IPS-20b (cell line): ENCODE measurements at regions not wholly inside any gene's neighbourhood (a gene's known extent, or its start where the extent isn't known, plus 50 kb on each side); places are given as distances from the start of the nearest gene placed in this dataset.
"Not testable (repeated sequence)": the region's sequence is repeated elsewhere in the genome, so short reads cannot be mapped to it uniquely, and the experiment has no call there.

ENCODE experiments used
- H3K27ac ChIP-seq: one replicate; pipeline ENCODE4 v1.5.1; 2013; ENCODE audit warnings: low read length
- H3K27me3 ChIP-seq: 2 replicates; pipeline ENCODE4 v1.6.1; 2013; ENCODE audit warnings: mild to moderate bottlenecking, low read length, inconsistent platforms; ENCODE audit not compliant: insufficient read depth
- H3K36me3 ChIP-seq: 2 replicates; pipeline ENCODE4 v1.6.1; 2013; ENCODE audit warnings: low read depth, mild to moderate bottlenecking, inconsistent platforms, low read length, moderate library complexity; ENCODE audit not compliant: insufficient read depth
- H3K4me1 ChIP-seq: 2 replicates; pipeline ENCODE4 v1.6.1; 2013; ENCODE audit warnings: mild to moderate bottlenecking, control low read depth, inconsistent platforms, low read length, moderate library complexity; ENCODE audit not compliant: insufficient read depth
- H3K4me3 ChIP-seq: 2 replicates; pipeline ENCODE4 v1.5.1; 2013; ENCODE audit warnings: mild to moderate bottlenecking, low read length, inconsistent platforms
- H3K9ac ChIP-seq: 2 replicates; pipeline ENCODE4 v1.6.1; 2013; ENCODE audit warnings: low read depth, mild to moderate bottlenecking, inconsistent platforms, low read length, moderate library complexity
- H3K9me3 ChIP-seq: 2 replicates; pipeline ENCODE4 v1.6.1; 2013; ENCODE audit warnings: mild to moderate bottlenecking, low read depth, low read length, inconsistent platforms; ENCODE audit not compliant: insufficient read depth

DNA sequence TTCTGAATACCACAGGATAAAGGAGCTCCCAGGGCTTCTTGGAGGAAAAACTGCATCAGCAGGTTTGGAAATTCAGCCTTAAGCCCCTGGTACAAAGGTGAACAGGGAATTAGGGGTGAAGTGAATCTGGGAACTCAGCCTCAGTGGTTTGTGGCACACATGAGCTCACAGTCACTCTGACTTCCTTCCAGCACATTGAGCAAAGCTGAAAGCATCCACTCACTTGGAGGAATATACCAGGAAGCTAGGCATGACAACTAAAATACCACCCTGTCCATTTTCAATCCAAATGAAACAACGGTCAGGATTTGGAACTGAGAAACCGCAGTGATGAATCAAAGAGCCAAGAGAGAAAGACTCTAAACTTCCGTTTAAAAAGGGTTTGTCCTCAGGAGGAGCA lies 216.1 kb downstream of the ICOS start:
- H3K27me3 ChIP-seq, result no peaks in the 10 kb centered on the region
- H3K36me3 ChIP-seq, result no peaks in the 10 kb centered on the region
- no peak overlapping the region for H3K27ac ChIP-seq

DNA sequence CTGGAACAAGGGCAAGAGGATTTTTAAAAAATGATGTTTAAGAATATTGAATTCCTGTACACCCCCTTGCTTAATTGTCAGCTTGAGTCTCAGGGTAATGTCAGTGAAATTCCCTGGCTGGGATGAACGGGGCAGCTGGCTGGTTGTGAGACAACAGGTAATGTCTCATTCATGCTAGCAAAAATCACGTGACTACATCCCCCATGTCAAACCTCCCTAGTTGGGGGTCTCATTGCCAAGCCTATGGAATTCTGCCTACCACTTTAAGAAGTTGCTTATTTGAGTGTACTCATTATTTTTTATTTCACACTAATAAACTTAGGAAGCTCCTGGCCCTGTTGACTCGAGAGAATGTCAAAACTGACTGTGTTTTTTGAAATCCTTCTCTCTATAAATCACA lies 218.3 kb downstream of the ICOS start:
- Histone ChIP-seq H3K4me1 (no peaks in the 10 kb centered on the region), H3K9me3 (peaks cover 7% of the 10 kb centered on the region; the same call in 1 of the 2 replicates), H3K36me3 (no peaks in the 10 kb centered on the region), H3K9ac (no peak overlapping the region), H3K4me3 (no peak overlapping the region), H3K27me3 (no peaks in the 10 kb centered on the region), H3K27ac (no peak overlapping the region)

More for the DNA sequence above, 216.1 kb downstream of the ICOS start:
- Histone ChIP-seq H3K4me1 (no peaks in the 10 kb centered on the region), H3K9me3 (peaks cover 2% of the 10 kb centered on the region; the same call in 1 of the 2 replicates), H3K9ac (no peak overlapping the region), H3K4me3 (no peak overlapping the region)

DNA sequence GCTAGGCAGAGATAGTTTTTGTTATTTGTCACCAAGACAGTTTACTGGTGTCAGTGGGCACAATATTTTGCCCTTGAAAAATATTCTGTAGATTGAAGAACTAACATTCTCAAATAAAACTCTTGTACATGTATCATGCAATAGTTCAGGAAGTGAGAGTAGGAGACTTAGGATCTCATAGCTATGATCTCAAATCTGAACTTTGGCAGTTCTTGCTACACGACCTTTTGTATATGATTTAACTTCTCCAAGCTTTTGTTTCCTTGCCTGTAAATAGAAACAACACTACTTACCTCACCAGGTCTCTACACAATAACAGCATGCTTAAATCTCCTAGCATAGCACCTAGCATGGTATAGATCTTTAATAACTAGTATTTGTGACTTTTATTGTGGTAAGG lies 219.9 kb downstream of the ICOS start:
- H3K27me3 ChIP-seq, result no peaks in the 10 kb centered on the region
- H3K9ac ChIP-seq, result no peak overlapping the region
- H3K27ac ChIP-seq, result no peak overlapping the region
- H3K36me3 ChIP-seq, result no peaks in the 10 kb centered on the region
- no peaks in the 10 kb centered on the region for H3K4me1 ChIP-seq
- no peak overlapping the region for H3K4me3 ChIP-seq
- peaks cover 7% of the 10 kb centered on the region; the same call in 1 of the 2 replicates for H3K9me3 ChIP-seq

DNA sequence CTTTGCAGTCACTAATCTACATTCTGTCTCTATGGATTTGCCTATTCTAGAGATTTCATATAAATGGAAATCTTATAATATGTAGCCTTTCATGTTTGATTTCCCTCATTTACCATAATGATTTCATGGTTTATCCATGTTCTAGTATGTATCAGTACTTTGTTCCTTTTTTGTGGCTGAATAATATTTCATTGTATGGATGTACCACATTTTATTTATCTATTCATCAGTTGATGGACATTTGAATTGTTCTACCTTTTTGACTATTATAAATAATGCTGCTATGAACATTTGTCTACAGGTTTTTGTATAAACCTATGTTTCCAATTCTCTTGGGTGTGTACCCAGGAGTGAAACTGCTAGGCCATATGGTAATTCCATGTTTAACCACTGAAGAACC lies 221.1 kb downstream of the ICOS start:
- no peak overlapping the region for H3K27ac ChIP-seq
- H3K4me1 ChIP-seq, result no peaks in the 10 kb centered on the region
- H3K9ac ChIP-seq, result no peak overlapping the region
- H3K27me3 ChIP-seq, result no peaks in the 10 kb centered on the region
- H3K36me3 ChIP-seq, result no peaks in the 10 kb centered on the region
- peaks cover 7% of the 10 kb centered on the region; the same call in 1 of the 2 replicates for H3K9me3 ChIP-seq
- H3K4me3 ChIP-seq, result no peak overlapping the region

DNA sequence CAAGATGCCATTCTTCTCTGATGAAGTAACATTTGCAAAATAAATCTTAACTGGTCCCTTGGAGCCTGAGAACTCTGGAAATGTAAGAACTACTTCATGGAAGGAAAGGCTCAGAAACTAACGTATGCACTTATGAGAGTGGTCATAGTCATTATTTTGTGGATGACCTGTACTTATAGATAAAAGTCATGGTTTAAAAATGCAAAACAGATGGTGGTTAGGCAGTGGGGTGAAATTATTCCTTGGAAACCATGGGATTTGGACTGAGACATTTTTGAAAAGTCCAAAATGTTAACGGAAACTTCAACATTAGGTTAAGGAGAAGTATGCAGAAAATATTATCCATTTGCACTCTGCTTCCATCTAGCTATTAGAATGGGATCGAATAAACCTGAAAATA lies 223.0 kb downstream of the ICOS start:
- H3K27me3 ChIP-seq, result no peaks in the 10 kb centered on the region

DNA sequence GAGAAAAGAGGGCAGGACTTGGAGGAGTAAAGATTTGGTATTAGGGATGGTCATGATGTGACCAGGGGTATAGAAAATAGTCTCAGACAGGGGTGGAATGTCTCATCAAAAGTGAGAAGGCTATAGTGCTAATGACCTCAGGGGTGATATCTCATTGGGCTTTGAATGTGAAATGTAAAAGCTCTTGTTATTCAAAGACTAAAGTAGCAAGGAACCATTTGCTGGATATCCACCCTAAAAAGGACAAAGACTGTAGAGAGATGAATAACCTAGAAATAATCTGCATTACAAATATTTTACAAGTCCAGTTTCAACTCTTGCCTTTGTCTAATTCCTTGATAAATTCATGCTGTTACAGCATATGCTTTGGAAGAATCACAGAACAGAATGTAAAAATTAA lies 224.4 kb downstream of the ICOS start:
- H3K27me3 ChIP-seq, result no peaks in the 10 kb centered on the region
- no peak overlapping the region for H3K4me3 ChIP-seq
- no peak overlapping the region for H3K27ac ChIP-seq
- H3K9me3 ChIP-seq, result peaks cover 7% of the 10 kb centered on the region; the same call in 1 of the 2 replicates
- H3K36me3 ChIP-seq, result no peaks in the 10 kb centered on the region
- H3K9ac ChIP-seq, result no peak overlapping the region
- no peaks in the 10 kb centered on the region for H3K4me1 ChIP-seq

More for the DNA sequence above, 223.0 kb downstream of the ICOS start:
- Histone ChIP-seq H3K9ac (no peak overlapping the region), H3K4me1 (no peaks in the 10 kb centered on the region), H3K36me3 (no peaks in the 10 kb centered on the region), H3K27ac (no peak overlapping the region), H3K9me3 (peaks cover 7% of the 10 kb centered on the region; the same call in 1 of the 2 replicates), H3K4me3 (no peak overlapping the region)

DNA sequence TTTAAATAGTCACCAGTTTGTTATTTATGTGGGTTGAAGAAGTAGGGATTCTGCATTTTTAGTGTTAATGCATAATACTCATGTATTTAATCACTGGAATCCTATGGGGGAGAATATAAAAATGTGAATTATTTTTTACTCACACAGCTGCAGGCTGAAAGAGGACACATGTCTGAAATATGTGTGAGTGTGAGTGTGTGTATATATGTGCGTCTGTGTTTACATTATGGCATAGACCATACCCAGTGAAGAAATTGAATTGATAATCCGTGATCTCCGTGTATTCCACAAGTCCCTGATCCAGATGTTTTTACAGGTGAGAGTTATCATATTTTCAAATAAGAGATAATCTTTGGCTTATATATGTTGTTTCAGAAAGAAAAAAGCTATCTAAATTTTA lies 225.3 kb downstream of the ICOS start:
- H3K4me3 ChIP-seq, result no peak overlapping the region

DNA sequence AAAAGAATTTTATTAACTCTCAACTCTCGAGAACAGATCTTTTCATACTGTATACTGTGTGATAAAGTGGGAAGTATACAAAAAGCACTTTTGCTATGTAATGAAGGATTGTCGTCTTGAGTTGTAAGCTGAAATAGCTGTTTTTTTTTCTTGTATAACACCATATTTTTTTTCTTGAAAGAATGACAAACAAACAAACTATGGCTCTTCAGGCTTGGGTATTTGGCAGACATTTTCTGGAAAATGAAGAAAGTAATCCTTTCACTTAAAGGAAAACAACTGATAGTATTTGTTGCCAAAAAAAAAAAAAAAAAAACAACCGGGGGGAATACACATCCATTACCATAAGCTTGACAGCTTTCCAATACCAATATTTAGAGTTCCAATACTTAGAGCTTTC lies 230.4 kb downstream of the ICOS start:
- no peaks in the 10 kb centered on the region for H3K27me3 ChIP-seq

More for the DNA sequence above, 225.3 kb downstream of the ICOS start:
- no peaks in the 10 kb centered on the region for H3K4me1 ChIP-seq
- H3K9me3 ChIP-seq, result peaks cover 7% of the 10 kb centered on the region; the same call in 1 of the 2 replicates
- no peak overlapping the region for H3K9ac ChIP-seq
- no peaks in the 10 kb centered on the region for H3K36me3 ChIP-seq
- H3K27ac ChIP-seq, result no peak overlapping the region
- H3K27me3 ChIP-seq, result no peaks in the 10 kb centered on the region

DNA sequence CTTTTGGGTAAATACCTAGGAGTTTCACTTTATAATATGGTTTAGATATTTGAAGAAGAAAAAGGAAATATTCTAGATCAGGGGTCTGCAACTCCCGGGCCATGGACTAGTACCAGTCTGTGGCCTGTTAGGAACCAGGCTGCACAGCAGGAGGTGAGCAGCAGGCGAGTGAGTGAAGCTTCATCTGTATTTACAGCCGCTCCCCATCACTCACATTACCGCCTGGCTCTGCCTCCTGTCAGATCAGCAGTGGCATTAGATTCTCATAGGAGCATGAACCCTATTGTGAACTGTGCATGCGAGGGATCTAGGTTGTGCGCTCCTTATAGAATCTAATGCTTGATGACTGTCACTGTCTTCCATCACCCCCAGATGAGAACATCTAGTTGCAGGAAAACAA lies 231.1 kb downstream of the ICOS start:
- not testable (repeated sequence) for H3K9ac ChIP-seq, H3K4me3 ChIP-seq, H3K36me3 ChIP-seq, H3K27ac ChIP-seq, H3K27me3 ChIP-seq, H3K9me3 ChIP-seq
- H3K4me1 ChIP-seq, result peaks cover 13% of the 10 kb centered on the region

More for the DNA sequence above, 230.4 kb downstream of the ICOS start:
- H3K4me1 ChIP-seq, result peaks cover 12% of the 10 kb centered on the region
- no peak overlapping the region for H3K9ac ChIP-seq
- no peak overlapping the region for H3K27ac ChIP-seq
- no peaks in the 10 kb centered on the region for H3K36me3 ChIP-seq
- H3K4me3 ChIP-seq, result no peak overlapping the region
- no peaks in the 10 kb centered on the region for H3K9me3 ChIP-seq

DNA sequence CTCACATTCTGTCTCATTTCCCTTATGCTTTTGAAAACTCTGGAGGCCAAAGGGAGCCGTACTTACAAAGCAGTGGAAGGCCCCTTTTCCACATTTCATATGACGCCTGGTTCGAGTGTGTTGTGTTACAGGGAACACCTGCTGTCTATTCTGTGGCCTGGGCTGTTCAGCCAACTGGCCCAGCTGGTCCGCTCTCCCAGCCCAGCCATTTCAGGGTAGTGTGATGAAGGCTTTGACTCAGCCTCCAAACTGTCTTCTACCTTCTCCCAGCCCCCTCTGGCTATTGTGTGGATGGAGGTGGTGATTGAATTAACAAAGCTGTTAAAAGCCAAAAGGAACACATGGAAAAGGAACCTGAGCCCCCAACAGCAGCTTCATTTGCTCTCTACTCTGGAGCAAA lies 233.8 kb downstream of the ICOS start:
- H3K36me3 ChIP-seq, result no peaks in the 10 kb centered on the region
- H3K9me3 ChIP-seq, result no peaks in the 10 kb centered on the region
- no peak overlapping the region for H3K27ac ChIP-seq
- no peak overlapping the region for H3K9ac ChIP-seq
- no peak overlapping the region for H3K4me3 ChIP-seq
- no peaks in the 10 kb centered on the region for H3K27me3 ChIP-seq
- peaks cover 13% of the 10 kb centered on the region for H3K4me1 ChIP-seq

DNA sequence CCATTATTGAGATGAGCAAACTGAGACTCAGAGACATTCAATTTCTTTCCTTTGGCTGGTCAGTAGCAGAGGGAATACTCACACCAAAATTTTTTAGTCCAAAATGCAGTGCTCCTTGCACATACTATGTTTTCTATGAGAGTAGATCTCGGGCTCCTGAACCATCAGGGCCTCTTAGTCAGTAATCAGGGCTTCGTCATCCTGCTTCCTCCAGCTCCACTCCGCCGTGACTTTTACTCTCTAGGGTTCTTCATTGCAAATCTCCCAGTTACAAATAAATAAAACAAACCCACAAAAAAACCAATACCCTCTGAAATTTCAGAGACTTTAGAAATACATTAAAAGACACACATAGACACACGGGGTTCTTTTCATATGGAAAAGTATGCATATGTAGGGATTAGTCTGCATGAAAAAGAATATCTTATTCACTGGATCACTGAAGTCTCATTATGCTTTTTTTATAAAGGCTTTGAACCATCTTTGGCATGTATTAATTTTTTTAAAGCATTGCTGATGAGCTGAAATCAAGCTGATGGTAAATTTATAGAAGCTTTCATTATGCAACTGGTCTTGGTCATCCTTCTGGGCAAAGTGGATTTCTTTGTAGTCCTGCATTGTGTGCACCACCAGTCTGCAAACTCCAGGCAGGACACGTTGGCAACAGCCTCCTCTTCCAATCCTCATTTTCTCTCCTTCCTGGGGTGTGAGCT lies 235.0 kb downstream of the ICOS start:
- Histone ChIP-seq H3K36me3 (no peaks in the 10 kb centered on the region), H3K27me3 (no peaks in the 10 kb centered on the region), H3K9me3 (no peaks in the 10 kb centered on the region), H3K27ac (no peak overlapping the region), H3K9ac (no peak overlapping the region), H3K4me1 (peaks cover 13% of the 10 kb centered on the region), H3K4me3 (peak overlapping the region; percentile 9; the same call in 1 of the 2 replicates)

DNA sequence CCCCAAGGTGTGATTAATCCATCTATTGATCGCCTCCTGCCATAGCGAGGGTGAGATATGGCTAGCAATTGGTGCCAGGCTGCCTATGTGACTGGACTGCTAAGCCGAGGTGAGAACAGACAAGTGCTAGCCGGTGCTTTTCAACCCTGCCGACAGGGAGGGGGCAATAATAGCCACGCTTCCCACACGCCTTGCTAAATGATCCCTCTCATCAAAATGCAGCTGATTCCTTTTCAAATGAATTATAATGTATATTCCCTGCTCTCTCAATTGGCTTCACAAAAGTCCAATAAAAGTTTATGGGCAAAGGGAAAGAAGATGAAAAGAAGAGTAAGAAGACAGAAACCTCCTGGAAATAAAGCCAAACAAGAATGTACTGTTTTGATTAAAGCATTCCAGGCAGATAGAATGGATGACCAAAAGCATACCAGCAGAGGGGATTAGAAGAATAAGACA lies 235.6 kb downstream of the ICOS start:
- H3K4me3 ChIP-seq, result no peak overlapping the region
- H3K27me3 ChIP-seq, result no peaks in the 10 kb centered on the region
- no peaks in the 10 kb centered on the region for H3K9me3 ChIP-seq
- no peak overlapping the region for H3K27ac ChIP-seq
- H3K4me1 ChIP-seq, result peaks cover 13% of the 10 kb centered on the region
- H3K36me3 ChIP-seq, result no peaks in the 10 kb centered on the region
- H3K9ac ChIP-seq, result no peak overlapping the region
